Neural progenitor cell (in vitro differentiated cells): ENCODE measurements at regions not wholly inside any gene's neighbourhood (a gene's known extent, or its start where the extent isn't known, plus 50 kb on each side); places are given as distances from the start of the nearest gene placed in this dataset.

Experiments
- EZH2 ChIP-seq: fragments of 200-600 bp; sonication (generic); IDR thresholded peaks from 2 replicates; pipeline ENCODE4 v1.6.1; 2017; ENCODE audit warnings: antibody characterized with exemption, mild to moderate bottlenecking, moderate library complexity
- TF ChIP-seq, protein P1 (sequence below): fragments of 200-600 bp; sonication (generic); IDR thresholded peaks from 2 replicates; pipeline ENCODE4 v1.5.1; 2017; ENCODE audit warnings: antibody characterized with exemption, mild to moderate bottlenecking

DNA sequence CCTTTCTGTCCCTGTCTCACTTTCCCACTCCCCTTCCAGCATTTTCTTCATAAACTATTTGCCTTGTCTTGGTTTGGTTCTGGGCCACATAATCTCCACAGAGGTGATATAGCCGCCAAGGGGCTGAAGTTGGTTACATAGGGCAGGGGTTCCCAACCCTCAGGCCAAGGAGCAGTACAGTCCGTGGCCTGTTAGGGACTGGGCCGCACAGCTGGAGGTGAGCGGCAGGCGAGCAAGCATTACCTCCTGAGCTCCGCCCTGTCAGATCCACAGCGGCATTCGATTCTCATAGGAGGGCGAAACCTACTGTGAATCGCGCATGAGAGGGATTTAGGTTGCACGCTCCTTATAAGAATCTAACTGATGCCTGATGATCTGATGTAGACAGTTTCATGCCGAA lies 80.6 kb upstream of the HIF1A start:
- TF ChIP-seq, protein P1, sequence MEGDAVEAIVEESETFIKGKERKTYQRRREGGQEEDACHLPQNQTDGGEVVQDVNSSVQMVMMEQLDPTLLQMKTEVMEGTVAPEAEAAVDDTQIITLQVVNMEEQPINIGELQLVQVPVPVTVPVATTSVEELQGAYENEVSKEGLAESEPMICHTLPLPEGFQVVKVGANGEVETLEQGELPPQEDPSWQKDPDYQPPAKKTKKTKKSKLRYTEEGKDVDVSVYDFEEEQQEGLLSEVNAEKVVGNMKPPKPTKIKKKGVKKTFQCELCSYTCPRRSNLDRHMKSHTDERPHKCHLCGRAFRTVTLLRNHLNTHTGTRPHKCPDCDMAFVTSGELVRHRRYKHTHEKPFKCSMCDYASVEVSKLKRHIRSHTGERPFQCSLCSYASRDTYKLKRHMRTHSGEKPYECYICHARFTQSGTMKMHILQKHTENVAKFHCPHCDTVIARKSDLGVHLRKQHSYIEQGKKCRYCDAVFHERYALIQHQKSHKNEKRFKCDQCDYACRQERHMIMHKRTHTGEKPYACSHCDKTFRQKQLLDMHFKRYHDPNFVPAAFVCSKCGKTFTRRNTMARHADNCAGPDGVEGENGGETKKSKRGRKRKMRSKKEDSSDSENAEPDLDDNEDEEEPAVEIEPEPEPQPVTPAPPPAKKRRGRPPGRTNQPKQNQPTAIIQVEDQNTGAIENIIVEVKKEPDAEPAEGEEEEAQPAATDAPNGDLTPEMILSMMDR, result no peak
- TF ChIP-seq EZH2, result no peak
